ENCODE measurements at regions not wholly inside any gene's neighbourhood (a gene's known extent, or its start where the extent isn't known, plus 50 kb on each side); places are given as distances from the start of the nearest gene placed in this dataset.
"Not testable (repeated sequence)": the region's sequence is repeated elsewhere in the genome, so short reads cannot be mapped to it uniquely, and the experiment has no call there.

- no peaks in the 10 kb centered on the region for H3K4me1 ChIP-seq (ENCODE audit: insufficient read depth, low read length)
- no peaks in the 10 kb centered on the region for H3K9me3 ChIP-seq (ENCODE audit: control insufficient read depth, insufficient read depth, low read length)
- no peak overlapping the region for H3K9ac ChIP-seq (ENCODE audit: low read depth, low read length)
- H3K36me3 ChIP-seq (ENCODE audit: insufficient read depth, low read length) = no peaks in the 10 kb centered on the region
These were observed 185.8 kb downstream of the B3GLCT start for GRCh38 chr13:31385540-31385939.

- H3K9ac ChIP-seq (ENCODE audit: low read depth, low read length) = no peak overlapping the region
- no peaks in the 10 kb centered on the region for H3K4me1 ChIP-seq (ENCODE audit: insufficient read depth, low read length)
These were observed 194.7 kb downstream of the B3GLCT start for GRCh38 chr13:31394506-31394905.

GRCh38 chr13:31395090-31395489 lies 195.3 kb downstream of the B3GLCT start:
- H3K36me3 ChIP-seq (ENCODE audit: insufficient read depth, low read length) = no peaks in the 10 kb centered on the region
- no peaks in the 10 kb centered on the region for H3K4me1 ChIP-seq (ENCODE audit: insufficient read depth, low read length)
- no peak overlapping the region for H3K9ac ChIP-seq (ENCODE audit: low read depth, low read length)
- H3K9me3 ChIP-seq (ENCODE audit: control insufficient read depth, insufficient read depth, low read length) = no peaks in the 10 kb centered on the region; the same call in 1 of the 2 replicates

More at GRCh38 chr13:31394506-31394905, 194.7 kb downstream of the B3GLCT start:
- H3K9me3 ChIP-seq (ENCODE audit: control insufficient read depth, insufficient read depth, low read length) = no peaks in the 10 kb centered on the region
- no peaks in the 10 kb centered on the region for H3K36me3 ChIP-seq (ENCODE audit: insufficient read depth, low read length)

- no peaks in the 10 kb centered on the region for H3K4me1 ChIP-seq (ENCODE audit: insufficient read depth, low read length)
- H3K36me3 ChIP-seq (ENCODE audit: insufficient read depth, low read length) = no peaks in the 10 kb centered on the region
- H3K9me3 ChIP-seq (ENCODE audit: control insufficient read depth, insufficient read depth, low read length) = no peaks in the 10 kb centered on the region; the same call in 1 of the 2 replicates
- H3K9ac ChIP-seq (ENCODE audit: low read depth, low read length) = no peak overlapping the region
These were observed 199.9 kb downstream of the B3GLCT start for GRCh38 chr13:31399690-31400089.

GRCh38 chr13:31403711-31404110 lies 203.9 kb downstream of the B3GLCT start:
- H3K9me3 ChIP-seq (ENCODE audit: control insufficient read depth, insufficient read depth, low read length); H3K9ac ChIP-seq (ENCODE audit: low read depth, low read length); H3K4me1 ChIP-seq (ENCODE audit: insufficient read depth, low read length); H3K36me3 ChIP-seq (ENCODE audit: insufficient read depth, low read length): not testable (repeated sequence)

- no peaks in the 10 kb centered on the region for H3K9me3 ChIP-seq (ENCODE audit: control insufficient read depth, insufficient read depth, low read length)
- no peak overlapping the region for H3K9ac ChIP-seq (ENCODE audit: low read depth, low read length)
- H3K4me1 ChIP-seq (ENCODE audit: insufficient read depth, low read length) = no peaks in the 10 kb centered on the region
- H3K36me3 ChIP-seq (ENCODE audit: insufficient read depth, low read length) = no peaks in the 10 kb centered on the region
These were observed 209.2 kb downstream of the B3GLCT start for GRCh38 chr13:31408927-31409326.

- H3K9me3 ChIP-seq (ENCODE audit: control insufficient read depth, insufficient read depth, low read length) = no peaks in the 10 kb centered on the region
- no peak overlapping the region for H3K9ac ChIP-seq (ENCODE audit: low read depth, low read length)
- no peaks in the 10 kb centered on the region for H3K36me3 ChIP-seq (ENCODE audit: insufficient read depth, low read length)
These were observed 210.0 kb downstream of the B3GLCT start for GRCh38 chr13:31409678-31410356.

GRCh38 chr13:31413516-31413915 lies 213.7 kb downstream of the B3GLCT start:
- Histone ChIP-seq H3K9ac (ENCODE audit: low read depth, low read length) (no peak overlapping the region), H3K4me1 (ENCODE audit: insufficient read depth, low read length) (no peaks in the 10 kb centered on the region), H3K36me3 (ENCODE audit: insufficient read depth, low read length) (no peaks in the 10 kb centered on the region), H3K9me3 (ENCODE audit: control insufficient read depth, insufficient read depth, low read length) (no peaks in the 10 kb centered on the region)

More at GRCh38 chr13:31409678-31410356, 210.0 kb downstream of the B3GLCT start:
- H3K4me1 ChIP-seq (ENCODE audit: insufficient read depth, low read length) = no peaks in the 10 kb centered on the region

- Histone ChIP-seq H3K4me1 (ENCODE audit: insufficient read depth, low read length) (no peaks in the 10 kb centered on the region), H3K36me3 (ENCODE audit: insufficient read depth, low read length) (no peaks in the 10 kb centered on the region), H3K9ac (ENCODE audit: low read depth, low read length) (no peak overlapping the region)
These were observed 216.3 kb downstream of the B3GLCT start for GRCh38 chr13:31416066-31416465.

GRCh38 chr13:31418186-31418585 lies 218.4 kb downstream of the B3GLCT start:
- Histone ChIP-seq H3K9me3 (ENCODE audit: control insufficient read depth, insufficient read depth, low read length) (no peaks in the 10 kb centered on the region), H3K9ac (ENCODE audit: low read depth, low read length) (no peak overlapping the region), H3K36me3 (ENCODE audit: insufficient read depth, low read length) (no peaks in the 10 kb centered on the region), H3K4me1 (ENCODE audit: insufficient read depth, low read length) (no peaks in the 10 kb centered on the region)

More at GRCh38 chr13:31416066-31416465, 216.3 kb downstream of the B3GLCT start:
- H3K9me3 ChIP-seq (ENCODE audit: control insufficient read depth, insufficient read depth, low read length) = no peaks in the 10 kb centered on the region

- H3K9me3 ChIP-seq (ENCODE audit: control insufficient read depth, insufficient read depth, low read length) = no peaks in the 10 kb centered on the region
- no peaks in the 10 kb centered on the region for H3K4me1 ChIP-seq (ENCODE audit: insufficient read depth, low read length)
- no peaks in the 10 kb centered on the region for H3K36me3 ChIP-seq (ENCODE audit: insufficient read depth, low read length)
- H3K9ac ChIP-seq (ENCODE audit: low read depth, low read length) = no peak overlapping the region
These were observed 222.0 kb downstream of the B3GLCT start for GRCh38 chr13:31421756-31422155.

- Histone ChIP-seq H3K4me1 (ENCODE audit: insufficient read depth, low read length) (no peaks in the 10 kb centered on the region), H3K36me3 (ENCODE audit: insufficient read depth, low read length) (no peaks in the 10 kb centered on the region), H3K9me3 (ENCODE audit: control insufficient read depth, insufficient read depth, low read length) (no peaks in the 10 kb centered on the region), H3K9ac (ENCODE audit: low read depth, low read length) (no peak overlapping the region)
These were observed 224.5 kb downstream of the B3GLCT start for GRCh38 chr13:31424130-31424729.

GRCh38 chr13:31426395-31426794 lies 226.6 kb downstream of the B3GLCT start:
- Histone ChIP-seq H3K9me3 (ENCODE audit: control insufficient read depth, insufficient read depth, low read length) (no peaks in the 10 kb centered on the region), H3K36me3 (ENCODE audit: insufficient read depth, low read length) (no peaks in the 10 kb centered on the region), H3K4me1 (ENCODE audit: insufficient read depth, low read length) (no peaks in the 10 kb centered on the region), H3K9ac (ENCODE audit: low read depth, low read length) (no peak overlapping the region)

GRCh38 chr13:31427151-31428100 lies 227.7 kb downstream of the B3GLCT start:
- H3K4me1 ChIP-seq (ENCODE audit: insufficient read depth, low read length) = no peaks in the 10 kb centered on the region
- H3K9ac ChIP-seq (ENCODE audit: low read depth, low read length) = no peak overlapping the region
- H3K36me3 ChIP-seq (ENCODE audit: insufficient read depth, low read length) = no peaks in the 10 kb centered on the region
- H3K9me3 ChIP-seq (ENCODE audit: control insufficient read depth, insufficient read depth, low read length) = no peaks in the 10 kb centered on the region
